Endothelial cell (in vitro differentiated cells): ENCODE measurements at regions not wholly inside any gene's neighbourhood (a gene's known extent, or its start where the extent isn't known, plus 50 kb on each side); places are given as distances from the start of the nearest gene placed in this dataset.

Experiments used
- DNase-seq: peaks from one replicate; pipeline ENCODE4 v3.0.0; 2021; ENCODE audit warnings: low spot score
- H3K27ac Mint-ChIP-seq: one replicate; pipeline ENCODE4 v1.8.0; 2021; ENCODE audit warnings: mixed read lengths, inconsistent platforms; ENCODE audit not compliant: unreplicated experiment
- H3K27me3 Mint-ChIP-seq: one replicate; pipeline ENCODE4 v1.8.0; 2021; ENCODE audit warnings: mild to moderate bottlenecking, moderate library complexity, mixed read lengths, inconsistent platforms; ENCODE audit not compliant: unreplicated experiment
- H3K36me3 Mint-ChIP-seq: one replicate; pipeline ENCODE4 v1.8.0; 2021; ENCODE audit warnings: mild to moderate bottlenecking, low read depth, mixed read lengths, inconsistent platforms; ENCODE audit not compliant: unreplicated experiment
- H3K4me1 Mint-ChIP-seq: one replicate; pipeline ENCODE4 v1.8.0; 2021; ENCODE audit warnings: mild to moderate bottlenecking, mixed read lengths, inconsistent platforms; ENCODE audit not compliant: unreplicated experiment
- H3K4me3 Mint-ChIP-seq: one replicate; pipeline ENCODE4 v1.8.0; 2021; ENCODE audit warnings: mild to moderate bottlenecking, mixed read lengths, inconsistent platforms; ENCODE audit not compliant: unreplicated experiment
- H3K9me3 Mint-ChIP-seq: one replicate; pipeline ENCODE4 v1.8.0; 2021; ENCODE audit warnings: mixed read lengths, inconsistent platforms; ENCODE audit not compliant: unreplicated experiment
- TF ChIP-seq, protein P1 (sequence below): fragments of 200-600 bp; sonication (generic); IDR thresholded peaks from one replicate; pipeline ENCODE4 v1.5.0; 2021; ENCODE audit warnings: antibody characterized with exemption; ENCODE audit not compliant: unreplicated experiment

- Mint-ChIP-seq H3K9me3 (no peaks in the 10 kb centered on the region), H3K27ac (no peak overlapping the region), H3K27me3 (no peaks in the 10 kb centered on the region), H3K4me3 (no peak overlapping the region), H3K36me3 (no peaks in the 10 kb centered on the region), H3K4me1 (no peaks in the 10 kb centered on the region)
- no peak for DNase-seq
- TF ChIP-seq, protein P1, sequence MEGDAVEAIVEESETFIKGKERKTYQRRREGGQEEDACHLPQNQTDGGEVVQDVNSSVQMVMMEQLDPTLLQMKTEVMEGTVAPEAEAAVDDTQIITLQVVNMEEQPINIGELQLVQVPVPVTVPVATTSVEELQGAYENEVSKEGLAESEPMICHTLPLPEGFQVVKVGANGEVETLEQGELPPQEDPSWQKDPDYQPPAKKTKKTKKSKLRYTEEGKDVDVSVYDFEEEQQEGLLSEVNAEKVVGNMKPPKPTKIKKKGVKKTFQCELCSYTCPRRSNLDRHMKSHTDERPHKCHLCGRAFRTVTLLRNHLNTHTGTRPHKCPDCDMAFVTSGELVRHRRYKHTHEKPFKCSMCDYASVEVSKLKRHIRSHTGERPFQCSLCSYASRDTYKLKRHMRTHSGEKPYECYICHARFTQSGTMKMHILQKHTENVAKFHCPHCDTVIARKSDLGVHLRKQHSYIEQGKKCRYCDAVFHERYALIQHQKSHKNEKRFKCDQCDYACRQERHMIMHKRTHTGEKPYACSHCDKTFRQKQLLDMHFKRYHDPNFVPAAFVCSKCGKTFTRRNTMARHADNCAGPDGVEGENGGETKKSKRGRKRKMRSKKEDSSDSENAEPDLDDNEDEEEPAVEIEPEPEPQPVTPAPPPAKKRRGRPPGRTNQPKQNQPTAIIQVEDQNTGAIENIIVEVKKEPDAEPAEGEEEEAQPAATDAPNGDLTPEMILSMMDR = no peak
Observed at GRCh38 chr16:79375351-79375750, 225.2 kb downstream of the MAF start.

DNA sequence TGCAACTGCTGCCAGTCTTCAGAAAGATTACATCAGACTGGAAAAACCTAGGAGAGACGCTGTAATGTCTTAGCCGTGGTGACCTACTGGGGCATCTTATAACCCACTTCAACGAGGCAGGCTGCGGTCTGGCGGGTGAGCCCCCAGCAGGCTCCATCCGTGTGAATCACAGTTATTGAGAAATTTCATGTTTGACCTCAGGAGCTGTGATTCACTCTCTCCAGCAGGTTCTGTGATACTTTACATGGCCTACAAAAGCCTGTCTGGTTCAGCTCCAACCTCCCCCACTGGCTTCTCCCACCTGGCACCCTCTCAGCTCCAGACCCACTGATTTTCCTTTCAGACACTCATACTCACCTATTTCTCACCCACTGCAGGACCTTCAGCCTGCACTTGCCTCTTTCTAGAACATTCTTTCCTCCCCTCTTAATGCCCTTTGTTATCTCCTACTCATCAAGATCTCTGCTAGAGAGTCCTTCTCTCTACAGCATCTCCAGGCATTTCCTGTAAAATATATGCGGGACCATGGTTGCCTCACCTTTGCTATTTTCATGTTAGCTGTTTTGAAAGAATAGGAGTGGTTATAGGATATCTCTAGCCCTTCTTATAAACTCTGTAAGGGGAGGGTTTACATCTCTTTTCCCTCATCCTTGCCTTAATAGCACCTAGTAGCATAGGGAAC, 227.9 kb downstream of the MAF start:
- no peak for DNase-seq
- H3K27me3 Mint-ChIP-seq = no peaks in the 10 kb centered on the region
- no peaks in the 10 kb centered on the region for H3K36me3 Mint-ChIP-seq
- TF ChIP-seq, protein P1 = no peak
- H3K27ac Mint-ChIP-seq = no peak overlapping the region
- H3K4me3 Mint-ChIP-seq = no peak overlapping the region
- no peaks in the 10 kb centered on the region for H3K9me3 Mint-ChIP-seq
- no peaks in the 10 kb centered on the region for H3K4me1 Mint-ChIP-seq

DNA sequence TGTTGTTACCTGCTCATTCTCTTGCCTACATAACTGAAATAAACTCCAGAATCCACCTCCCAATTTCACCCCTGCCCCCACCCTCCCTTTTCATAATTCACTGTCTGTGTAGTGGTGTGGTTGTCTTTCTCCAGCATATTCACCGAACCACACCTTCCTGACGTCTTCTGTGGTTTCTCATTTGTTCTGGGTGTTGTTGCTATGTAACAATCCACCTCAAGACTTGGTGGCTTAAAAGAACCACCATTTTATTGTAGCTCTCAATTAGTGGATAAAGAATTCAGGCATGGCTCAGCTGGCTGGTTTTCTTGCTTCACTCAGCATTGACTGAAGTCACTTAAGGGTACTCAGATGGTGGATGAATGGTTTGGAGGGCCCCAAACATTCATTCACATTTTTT, 229.8 kb downstream of the MAF start:
- Mint-ChIP-seq H3K36me3 (no peaks in the 10 kb centered on the region), H3K4me3 (no peak overlapping the region), H3K27ac (no peak overlapping the region), H3K9me3 (no peaks in the 10 kb centered on the region), H3K27me3 (no peaks in the 10 kb centered on the region), H3K4me1 (no peaks in the 10 kb centered on the region)
- TF ChIP-seq, protein P1 = no peak
- no peak for DNase-seq

DNA sequence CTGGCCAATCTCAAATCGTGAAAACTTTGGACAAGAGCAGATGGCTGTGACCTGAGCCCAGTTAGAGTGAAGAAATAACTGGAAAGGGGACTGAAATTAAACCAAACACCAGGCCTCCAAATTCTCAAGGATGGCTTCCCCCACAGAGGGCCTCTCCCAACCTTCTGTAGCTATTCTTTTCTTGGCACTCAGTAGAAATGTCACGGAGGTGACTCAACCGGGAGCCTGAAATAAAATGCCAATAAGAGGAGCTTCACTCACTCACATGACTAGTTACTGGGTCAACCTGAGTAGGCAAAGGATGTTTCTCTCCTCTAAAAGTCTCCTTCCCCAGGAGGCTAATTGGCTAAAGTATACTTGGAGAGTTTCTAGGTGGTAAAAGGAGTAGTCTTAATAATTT, 230.7 kb downstream of the MAF start:
- no peaks in the 10 kb centered on the region for H3K9me3 Mint-ChIP-seq
- H3K36me3 Mint-ChIP-seq = no peaks in the 10 kb centered on the region
- no peaks in the 10 kb centered on the region for H3K27me3 Mint-ChIP-seq
- no peak for DNase-seq
- no peak overlapping the region for H3K4me3 Mint-ChIP-seq
- TF ChIP-seq, protein P1 = no peak
- no peak overlapping the region for H3K27ac Mint-ChIP-seq
- H3K4me1 Mint-ChIP-seq = no peaks in the 10 kb centered on the region

GRCh38 chr16:79367822-79368221, 232.7 kb downstream of the MAF start:
- no peak for DNase-seq
- H3K36me3 Mint-ChIP-seq = no peaks in the 10 kb centered on the region
- H3K9me3 Mint-ChIP-seq = no peaks in the 10 kb centered on the region
- H3K4me3 Mint-ChIP-seq = no peak overlapping the region
- H3K4me1 Mint-ChIP-seq = no peaks in the 10 kb centered on the region
- no peak overlapping the region for H3K27ac Mint-ChIP-seq
- H3K27me3 Mint-ChIP-seq = no peaks in the 10 kb centered on the region
- TF ChIP-seq, protein P1 = no peak
